ENCODE measurements at regions not wholly inside any gene's neighbourhood (a gene's known extent, or its start where the extent isn't known, plus 50 kb on each side); places are given as distances from the start of the nearest gene placed in this dataset.

- Histone ChIP-seq H3K4me3 (no peak overlapping the region), H3K27ac (no peak overlapping the region), H3K4me1 (replicated peaks in 1 of 2) (no peaks in the 10 kb centered on the region)
- in situ Hi-C loops (cut with MboI; ENCODE audit: low pct_unique_long_range_greater_than_20kb in 2 of 9, low sequenced_read_pairs in 9 of 9, unreplicated experiment in 9 of 9): loop anchor here in 2 of 9 experiments (25.0 kb wide), 1 partner anchor 168 kb away; no protein-coding TSS in a partner anchor
- ATAC-seq (replicated peaks in 6 of 8): no peak
- 47% methylated on average over 4 of the region's 12 CpGs; no CpG with 5 or more reads in 9 of the 10 experiments for WGBS, 10 experiments
Observed at GRCh38 chr12:34204830-34205285, 182.6 kb downstream of the ALG10 start.

- no peak for ATAC-seq (replicated peaks in 6 of 8)
- in situ Hi-C loops (cut with MboI; ENCODE audit: low pct_unique_long_range_greater_than_20kb in 2 of 9, low sequenced_read_pairs in 9 of 9, unreplicated experiment in 9 of 9): loop anchor here in 2 of 9 experiments (25.0 kb wide), 1 partner anchor 168 kb away; no protein-coding TSS in a partner anchor
- H3K4me1 ChIP-seq (replicated peaks in 1 of 2): no peaks in the 10 kb centered on the region
- no peak overlapping the region for H3K4me3 ChIP-seq
- WGBS, 10 experiments: 88% methylated on average over 8 of the region's 24 CpGs; no CpG with 5 or more reads in 9 of the 10 experiments
- no peak overlapping the region for H3K27ac ChIP-seq
Observed at GRCh38 chr12:34205401-34205800, 183.1 kb downstream of the ALG10 start.

- WGBS, 10 experiments: 5 to 78% (median 49%) methylated on average over 1 to 11 of the region's 18 CpGs; no CpG with 5 or more reads in 1 of the 10 experiments
- Histone ChIP-seq H3K4me1 (replicated peaks in 1 of 2) (no peaks in the 10 kb centered on the region), H3K4me3 (no peak overlapping the region), H3K27ac (no peak overlapping the region)
- in situ Hi-C loops (cut with MboI; ENCODE audit: low pct_unique_long_range_greater_than_20kb in 2 of 9, low sequenced_read_pairs in 9 of 9, unreplicated experiment in 9 of 9): loop anchor here in 2 of 9 experiments (25.0 kb wide), 1 partner anchor 169 kb away; no protein-coding TSS in a partner anchor
- ATAC-seq (replicated peaks in 6 of 8): no peak
Observed at GRCh38 chr12:34206061-34206785, 183.9 kb downstream of the ALG10 start.

- 0 to 83% (median 73%) methylated on average over 1 to 10 of the region's 11 CpGs; no CpG with 5 or more reads in 4 of the 10 experiments for WGBS, 10 experiments
- in situ Hi-C loops (cut with MboI; ENCODE audit: low pct_unique_long_range_greater_than_20kb in 2 of 9, low sequenced_read_pairs in 9 of 9, unreplicated experiment in 9 of 9): loop anchor here in 2 of 9 experiments (25.0 kb wide), 1 partner anchor 171 kb away; no protein-coding TSS in a partner anchor
- no peak for ATAC-seq (replicated peaks in 6 of 8)
- H3K4me3 ChIP-seq: no peak overlapping the region
- no peaks in the 10 kb centered on the region for H3K4me1 ChIP-seq (replicated peaks in 1 of 2)
- no peak overlapping the region for H3K27ac ChIP-seq
Observed at GRCh38 chr12:34207858-34208257, 185.6 kb downstream of the ALG10 start.

GRCh38 chr12:34208331-34209258, 186.3 kb downstream of the ALG10 start:
- no peaks in the 10 kb centered on the region for H3K4me1 ChIP-seq (replicated peaks in 1 of 2)
- in situ Hi-C loops (cut with MboI; ENCODE audit: low pct_unique_long_range_greater_than_20kb in 2 of 9, low sequenced_read_pairs in 9 of 9, unreplicated experiment in 9 of 9): loop anchor here in 2 of 9 experiments (25.0 kb wide), 1 partner anchor 171 kb away; no protein-coding TSS in a partner anchor
- ATAC-seq (replicated peaks in 6 of 8): no peak
- 20 to 80% (median 52%) methylated on average over 2 to 10 of the region's 41 CpGs; no CpG with 5 or more reads in 2 of the 10 experiments for WGBS, 10 experiments
- H3K4me3 ChIP-seq: no peak overlapping the region
- no peak overlapping the region for H3K27ac ChIP-seq

GRCh38 chr12:34209259-34209835, 187.1 kb downstream of the ALG10 start:
- H3K27ac ChIP-seq: no peak overlapping the region
- H3K4me1 ChIP-seq (replicated peaks in 1 of 2): no peaks in the 10 kb centered on the region
- 55 to 84% (median 72%) methylated on average over 4 to 18 of the region's 22 CpGs; no CpG with 5 or more reads in 3 of the 10 experiments for WGBS, 10 experiments
- no peak overlapping the region for H3K4me3 ChIP-seq
- in situ Hi-C loops (cut with MboI; ENCODE audit: low pct_unique_long_range_greater_than_20kb in 2 of 9, low sequenced_read_pairs in 9 of 9, unreplicated experiment in 9 of 9): loop anchor here in 2 of 9 experiments (25.0 kb wide), 1 partner anchor 172 kb away; no protein-coding TSS in a partner anchor
- ATAC-seq (replicated peaks in 6 of 8): no peak

- no peaks in the 10 kb centered on the region for H3K4me1 ChIP-seq (replicated peaks in 1 of 2)
- no peak overlapping the region for H3K4me3 ChIP-seq
- H3K27ac ChIP-seq: no peak overlapping the region
- in situ Hi-C loops (cut with MboI; ENCODE audit: low pct_unique_long_range_greater_than_20kb in 2 of 9, low sequenced_read_pairs in 9 of 9, unreplicated experiment in 9 of 9): loop anchor here in 2 of 9 experiments (25.0 kb wide), 1 partner anchor 173 kb away; no protein-coding TSS in a partner anchor
- WGBS, 10 experiments: 18 to 70% (median 50%) methylated on average over 3 to 10 of the region's 14 CpGs; no CpG with 5 or more reads in 3 of the 10 experiments
- ATAC-seq (replicated peaks in 6 of 8): no peak
Observed at GRCh38 chr12:34210183-34210582, 187.9 kb downstream of the ALG10 start.

GRCh38 chr12:34210689-34211530, 188.6 kb downstream of the ALG10 start:
- no peak for ATAC-seq (replicated peaks in 6 of 8)
- no peaks in the 10 kb centered on the region for H3K4me1 ChIP-seq (replicated peaks in 1 of 2)
- in situ Hi-C loops (cut with MboI; ENCODE audit: low pct_unique_long_range_greater_than_20kb in 2 of 9, low sequenced_read_pairs in 9 of 9, unreplicated experiment in 9 of 9): loop anchor here in 2 of 9 experiments (25.0 kb wide), 1 partner anchor 174 kb away; no protein-coding TSS in a partner anchor
- WGBS, 10 experiments: 45 to 89% (median 65%) methylated on average over 4 to 12 of the region's 35 CpGs; no CpG with 5 or more reads in 3 of the 10 experiments
- no peak overlapping the region for H3K4me3 ChIP-seq
- H3K27ac ChIP-seq: no peak overlapping the region

GRCh38 chr12:34212651-34213050, 190.4 kb downstream of the ALG10 start:
- Histone ChIP-seq H3K4me3 (no peak overlapping the region), H3K27ac (no peak overlapping the region), H3K4me1 (replicated peaks in 1 of 2) (no peaks in the 10 kb centered on the region)
- 0 to 100% (median 60%) methylated on average over 1 to 6 of the region's 6 CpGs; no CpG with 5 or more reads in 1 of the 10 experiments for WGBS, 10 experiments
- no peak for ATAC-seq (replicated peaks in 6 of 8)
- in situ Hi-C loops (cut with MboI; ENCODE audit: low pct_unique_long_range_greater_than_20kb in 2 of 9, low sequenced_read_pairs in 9 of 9, unreplicated experiment in 9 of 9): loop anchor here in 2 of 9 experiments (25.0 kb wide), 1 partner anchor 175 kb away; no protein-coding TSS in a partner anchor

- WGBS, 10 experiments: 61 to 100% (median 82%) methylated on average over 1 to 7 of the region's 9 CpGs; no CpG with 5 or more reads in 4 of the 10 experiments
- in situ Hi-C loops (cut with MboI; ENCODE audit: low pct_unique_long_range_greater_than_20kb in 2 of 9, low sequenced_read_pairs in 9 of 9, unreplicated experiment in 9 of 9): loop anchor here in 2 of 9 experiments (25.0 kb wide), 1 partner anchor 177 kb away; no protein-coding TSS in a partner anchor
- no peak for ATAC-seq (replicated peaks in 6 of 8)
- H3K4me3 ChIP-seq: no peak overlapping the region
- H3K4me1 ChIP-seq (replicated peaks in 1 of 2): no peaks in the 10 kb centered on the region
- no peak overlapping the region for H3K27ac ChIP-seq
Observed at GRCh38 chr12:34214011-34214410, 191.7 kb downstream of the ALG10 start.

GRCh38 chr12:34215213-34215892, 193.1 kb downstream of the ALG10 start:
- Histone ChIP-seq H3K4me1 (replicated peaks in 1 of 2) (no peaks in the 10 kb centered on the region), H3K4me3 (no peak overlapping the region), H3K27ac (no peak overlapping the region)
- no peak for ATAC-seq (replicated peaks in 6 of 8)
- 20 to 97% (median 64%) methylated on average over 1 to 10 of the region's 18 CpGs; no CpG with 5 or more reads in 2 of the 10 experiments for WGBS, 10 experiments
- in situ Hi-C loops (cut with MboI; ENCODE audit: low pct_unique_long_range_greater_than_20kb in 2 of 9, low sequenced_read_pairs in 9 of 9, unreplicated experiment in 9 of 9): loop anchor here in 2 of 9 experiments (25.0 kb wide), 1 partner anchor 178 kb away; no protein-coding TSS in a partner anchor

All from motor neuron (in vitro differentiated cells).